ENCODE measurements at regions not wholly inside any gene's neighbourhood (a gene's known extent, or its start where the extent isn't known, plus 50 kb on each side); places are given as distances from the start of the nearest gene placed in this dataset.

GRCh38 chr13:109509154-109509900 lies 277.1 kb downstream of the IRS2 start:
- no peaks in the 10 kb centered on the region for H3K36me3 ChIP-seq (ENCODE audit: control insufficient read depth, insufficient read depth, low read length)
- dilution Hi-C loops (cut with HindIII; ENCODE audit: low sequenced_read_pairs, unreplicated experiment): no loop called here
- no peak overlapping the region for H3K4me3 ChIP-seq (ENCODE audit: insufficient read depth, low read depth, low read length)
- H2BK15ac ChIP-seq (ENCODE audit: low read depth, low read length): no peak overlapping the region
- H3K4me1 ChIP-seq (ENCODE audit: control insufficient read depth, insufficient read depth, low read length): no peaks in the 10 kb centered on the region
- BruUV-seq (replicated peaks): no TSS peak
- WGBS, 2 experiments (ENCODE audit: extremely low coverage in 2 of 2, insufficient read length in 1 of 2): 78% methylated on average over 3 of the region's 4 CpGs; no CpG with 5 or more reads in 1 of the 2 experiments
- no peak overlapping the region for H4K5ac ChIP-seq (ENCODE audit: low read depth, low read length)
- intact Hi-C loops (cut with micrococcal nuclease): no loop called here
- ATAC-seq (ENCODE audit: low read depth) (peak; percentile 71), DNase-seq (peak; percentile 66)
- POLR2A ChIA-PET (ENCODE audit: unreplicated experiment): no interaction called here
- no peak overlapping the region for H2AK5ac ChIP-seq (ENCODE audit: low read depth, low read length)
- H3K4ac ChIP-seq (ENCODE audit: low read depth, low read length): no peak overlapping the region
- in situ Hi-C loops (cut with MboI; ENCODE audit: low sequenced_read_pairs): no loop called here
- no peaks in the 10 kb centered on the region for H4K20me1 ChIP-seq (ENCODE audit: insufficient read depth, low read length)
- no peak overlapping the region for H2AK9ac ChIP-seq (replicated peaks; ENCODE audit: low read depth, low read length, poor library complexity)
- H3K56ac ChIP-seq (ENCODE audit: extremely low read depth, insufficient read depth, low read length): no peak overlapping the region
- CTCF ChIA-PET: no interaction called here
- no peak overlapping the region for H3K9ac ChIP-seq (ENCODE audit: low read depth, low read length)
- TF ChIP-seq MAZ (IDR thresholded peaks at IDR 0.05; ENCODE audit: borderline replicate concordance, low read depth, low read length) (no peak), FOS (IDR thresholded peaks at IDR 0.05; ENCODE audit: low read depth, low read length) (peak; percentile 22; the same call in 1 of the 2 replicates)
- no peaks in the 10 kb centered on the region for H3K79me1 ChIP-seq (ENCODE audit: low read depth in 1 of 2, low read length in 2 of 2)
- peaks cover 12% of the 10 kb centered on the region for H3K27me3 ChIP-seq (ENCODE audit: control insufficient read depth, insufficient read depth, low read length)
- no peak overlapping the region for H4K8ac ChIP-seq (ENCODE audit: low read depth in 2 of 2, low read length in 2 of 2)
- H3K9me3 ChIP-seq (ENCODE audit: control insufficient read depth, insufficient read depth, low read length): no peaks in the 10 kb centered on the region
- no peak overlapping the region for H2BK5ac ChIP-seq (ENCODE audit: low read depth, low read length, poor library complexity, severe bottlenecking)
- H2BK120ac ChIP-seq (ENCODE audit: low read depth, low read length): no peak overlapping the region
- no peaks in the 10 kb centered on the region for H3K9me1 ChIP-seq (ENCODE audit: insufficient read depth, low read length)
- H2AFZ ChIP-seq (replicated peaks; ENCODE audit: low read length, poor library complexity): no peak overlapping the region
- H4K91ac ChIP-seq (ENCODE audit: insufficient read depth, low read depth, low read length): no peak overlapping the region
- no peak overlapping the region for H3K23ac ChIP-seq (ENCODE audit: low read depth, low read length)
- no peak overlapping the region for H2BK20ac ChIP-seq (ENCODE audit: low read depth, low read length)
- H3K14ac ChIP-seq (replicated peaks; ENCODE audit: low read depth, low read length): no peak overlapping the region
- H3K18ac ChIP-seq (ENCODE audit: low read depth, low read length): no peak overlapping the region
- H3K27ac ChIP-seq (ENCODE audit: insufficient read depth, low read length): no peak overlapping the region
- H3K4me2 ChIP-seq (ENCODE audit: low read depth, low read length): no peak overlapping the region

All from IMR-90 (cell line).